Psoas muscle (tissue), 7 donors: ENCODE measurements at regions not wholly inside any gene's neighbourhood (a gene's known extent, or its start where the extent isn't known, plus 50 kb on each side); places are given as distances from the start of the nearest gene placed in this dataset.

Experiments
- ATAC-seq, 4 donors: fragments of 200-7000 bp; cut with Tn5 transposase; one replicate each; pipeline ENCODE4 v1.9.1; 2020; ENCODE audit warnings: moderate library complexity in 3 of 4, mild to moderate bottlenecking in 2 of 4
- DNase-seq, 2 donors: peaks; one replicate each; pipeline ENCODE4 v3.0.0-alpha.2; 2020
- H3K27ac ChIP-seq: fragments of 200-600 bp; one replicate; pipeline ENCODE4 v1.8.0; 2022
- H3K27me3 ChIP-seq, 3 donors: fragments of 200-600 bp in 1 of 3; one replicate each; pipeline versions ENCODE4 v1.6.1 to v1.8.0; 2013 to 2022; ENCODE audit warnings: low read length in 2 of 3, mild to moderate bottlenecking in 2 of 3, moderate library complexity in 1 of 3; ENCODE audit not compliant: insufficient read depth in 3 of 3
- H3K36me3 ChIP-seq, 2 donors: fragments of 200-600 bp in 1 of 2; one replicate each; pipeline versions ENCODE4 v1.6.1 to v1.8.0; 2013 to 2022; ENCODE audit warnings: low read depth in 1 of 2, mild to moderate bottlenecking in 1 of 2, moderate library complexity in 1 of 2; ENCODE audit not compliant: insufficient read depth in 1 of 2
- H3K4me1 ChIP-seq: fragments of 200-600 bp; one replicate; pipeline ENCODE4 v1.8.0; 2022
- H3K4me3 ChIP-seq: fragments of 200-600 bp; one replicate; pipeline ENCODE4 v1.8.0; 2022; ENCODE audit warnings: mild to moderate bottlenecking
- H3K9me3 ChIP-seq: fragments of 200-600 bp; one replicate; pipeline ENCODE4 v1.8.0; 2022
- WGBS, 3 donors: extraction: QIAGEN DNeasy Blood & Tissue Kit; methylation state at CpG; one replicate each; pipeline versions ENCODE4 v1.1.6 to v1.1.7; 2013; 5-methylcytosine and 5-hydroxymethylcytosine counted together
- intact Hi-C, 2 donors: fragments of 100-400 bp; cut with DNase I; formaldehyde crosslinking; loops; one replicate each; pipeline versions ENCODE4 v1.11.0 to v1.14.2; 2022
- TF ChIP-seq, protein P1 (sequence below): fragments of 200-600 bp; IDR thresholded peaks from one replicate; pipeline ENCODE4 v1.8.0; 2022; ENCODE audit warnings: antibody characterized with exemption
- donor health status: healthy with polysubstance abuse.
- donor health status: DM: no; HTN: no; CAD: no; lungs with moderate emphysema.
- donor health status: Bipolar disorder and iron deficiency.
- donor health status: healthy.
- donor health status: DM: yes; HTN: yes; CAD: no.
- donor health status: DM: no; HTN: no; CAD: no.
- donor health status: DM: yes; HTN: yes; CAD: no.

DNA sequence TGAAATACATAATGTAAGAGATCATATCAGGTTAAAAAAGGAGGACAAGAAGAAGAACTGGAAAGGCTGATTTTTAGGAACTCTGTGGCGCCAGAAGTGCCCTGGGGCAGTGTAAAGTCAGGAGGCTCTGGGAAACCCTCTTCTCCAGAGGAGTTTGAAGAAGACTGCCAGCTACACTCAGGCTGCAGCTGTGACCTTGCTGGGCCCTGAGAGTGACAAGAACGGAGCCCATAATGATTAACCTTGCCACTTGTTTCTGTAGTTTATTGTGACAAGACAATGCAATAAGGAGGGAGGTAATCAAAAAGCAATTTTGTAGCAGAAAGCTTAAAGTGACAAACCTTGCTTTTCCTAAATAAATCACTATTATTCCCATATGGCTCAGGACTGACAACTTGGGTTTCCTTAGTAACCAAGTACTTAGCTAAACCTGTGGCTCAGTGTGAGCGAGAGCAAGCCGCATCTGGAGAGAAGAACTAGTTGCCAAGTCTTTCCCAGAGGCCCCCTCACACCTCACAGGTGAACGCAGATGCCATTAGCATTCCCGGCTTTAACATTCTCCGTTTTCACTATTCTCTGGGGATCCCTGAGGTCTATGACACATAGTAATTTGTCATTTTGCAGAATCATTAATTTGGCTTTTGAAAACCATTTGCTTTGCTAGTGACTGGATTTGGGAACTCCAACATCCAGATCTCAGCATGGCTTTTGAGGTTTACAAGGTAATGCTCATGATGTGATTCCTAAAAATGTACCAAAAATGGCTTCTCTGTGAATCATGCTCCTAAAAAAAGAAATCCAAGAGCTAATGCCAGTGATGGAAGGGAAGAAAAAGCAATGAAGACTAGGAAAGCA lies 115.9 kb downstream of the OMA1 start:
- Histone ChIP-seq H3K27ac (no peak overlapping the region), H3K4me1 (peaks cover 3% of the 10 kb centered on the region), H3K36me3 (no peaks in the 10 kb centered on the region), H3K4me3 (no peak overlapping the region), H3K27me3 (peaks cover 0 to 2% (median 0%) of the 10 kb centered on the region in 3 donors), H3K9me3 (no peaks in the 10 kb centered on the region)
- 69 to 72% (median 71%) methylated on average over 7 of the region's 7 CpGs for WGBS, 3 donors
- intact Hi-C loops: no loop called here
- ATAC-seq (no peak), DNase-seq (no peak)
- TF ChIP-seq, protein P1, sequence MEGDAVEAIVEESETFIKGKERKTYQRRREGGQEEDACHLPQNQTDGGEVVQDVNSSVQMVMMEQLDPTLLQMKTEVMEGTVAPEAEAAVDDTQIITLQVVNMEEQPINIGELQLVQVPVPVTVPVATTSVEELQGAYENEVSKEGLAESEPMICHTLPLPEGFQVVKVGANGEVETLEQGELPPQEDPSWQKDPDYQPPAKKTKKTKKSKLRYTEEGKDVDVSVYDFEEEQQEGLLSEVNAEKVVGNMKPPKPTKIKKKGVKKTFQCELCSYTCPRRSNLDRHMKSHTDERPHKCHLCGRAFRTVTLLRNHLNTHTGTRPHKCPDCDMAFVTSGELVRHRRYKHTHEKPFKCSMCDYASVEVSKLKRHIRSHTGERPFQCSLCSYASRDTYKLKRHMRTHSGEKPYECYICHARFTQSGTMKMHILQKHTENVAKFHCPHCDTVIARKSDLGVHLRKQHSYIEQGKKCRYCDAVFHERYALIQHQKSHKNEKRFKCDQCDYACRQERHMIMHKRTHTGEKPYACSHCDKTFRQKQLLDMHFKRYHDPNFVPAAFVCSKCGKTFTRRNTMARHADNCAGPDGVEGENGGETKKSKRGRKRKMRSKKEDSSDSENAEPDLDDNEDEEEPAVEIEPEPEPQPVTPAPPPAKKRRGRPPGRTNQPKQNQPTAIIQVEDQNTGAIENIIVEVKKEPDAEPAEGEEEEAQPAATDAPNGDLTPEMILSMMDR: no peak

DNA sequence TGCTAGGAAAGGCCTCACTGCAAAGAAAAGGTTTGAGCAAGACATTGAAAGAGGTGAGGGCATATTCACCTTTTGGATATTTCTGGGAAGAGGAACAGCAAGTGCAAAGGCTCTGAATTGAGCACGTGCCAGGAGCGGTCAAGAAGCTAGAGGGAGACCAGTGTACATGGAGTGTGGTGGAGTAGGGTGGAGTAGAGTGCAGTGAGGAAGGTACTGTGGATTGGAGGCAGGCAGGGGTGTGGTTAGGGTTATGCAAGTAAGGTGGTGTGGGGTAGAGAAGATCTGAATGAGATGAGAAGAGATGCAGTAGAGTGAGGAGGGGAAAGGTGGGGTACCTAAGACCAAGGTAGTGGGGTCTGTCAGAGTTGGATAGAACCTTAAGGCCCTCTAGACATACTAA lies 119.6 kb downstream of the OMA1 start:
- TF ChIP-seq, protein P1: no peak
- Histone ChIP-seq H3K4me3 (no peak overlapping the region), H3K4me1 (no peaks in the 10 kb centered on the region), H3K27ac (no peak overlapping the region), H3K9me3 (no peaks in the 10 kb centered on the region), H3K27me3 (peaks cover 0 to 3% (median 2%) of the 10 kb centered on the region in 3 donors), H3K36me3 (no peaks in the 10 kb centered on the region)
- DNase-seq (no peak), ATAC-seq (no peak)
- intact Hi-C loops: no loop called here
- WGBS, 3 donors: 91 to 100% (median 98%) methylated on average over 2 of the region's 2 CpGs

DNA sequence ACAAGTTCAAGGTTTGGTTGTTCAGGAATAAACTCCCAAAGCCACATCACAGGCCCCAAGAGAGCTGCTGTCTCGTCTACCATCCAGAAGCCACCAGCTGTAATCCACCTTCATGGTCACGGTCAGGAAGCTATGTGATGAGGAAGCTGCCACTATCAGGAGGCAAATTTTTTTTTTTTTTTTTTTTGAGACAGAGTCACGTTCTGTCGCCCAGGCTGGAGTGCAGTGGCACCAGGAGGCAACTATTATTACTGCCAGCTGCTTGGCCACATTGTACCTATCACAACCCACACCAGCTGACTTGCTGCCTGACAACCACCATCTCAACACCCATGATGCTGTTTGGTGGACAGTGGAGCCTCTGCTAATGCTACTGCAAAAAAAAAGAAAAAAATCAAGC lies 124.1 kb downstream of the OMA1 start:
- intact Hi-C loops: no loop called here
- ATAC-seq (no peak), DNase-seq (no peak)
- Histone ChIP-seq H3K4me3 (no peak overlapping the region), H3K27me3 (peaks cover 0 to 3% (median 2%) of the 10 kb centered on the region in 3 donors), H3K36me3 (no peaks in the 10 kb centered on the region), H3K27ac (no peak overlapping the region), H3K4me1 (no peaks in the 10 kb centered on the region), H3K9me3 (no peaks in the 10 kb centered on the region)
- WGBS, 3 donors: 55 to 78% (median 59%) methylated on average over 4 of the region's 4 CpGs
- TF ChIP-seq, protein P1: no peak

DNA sequence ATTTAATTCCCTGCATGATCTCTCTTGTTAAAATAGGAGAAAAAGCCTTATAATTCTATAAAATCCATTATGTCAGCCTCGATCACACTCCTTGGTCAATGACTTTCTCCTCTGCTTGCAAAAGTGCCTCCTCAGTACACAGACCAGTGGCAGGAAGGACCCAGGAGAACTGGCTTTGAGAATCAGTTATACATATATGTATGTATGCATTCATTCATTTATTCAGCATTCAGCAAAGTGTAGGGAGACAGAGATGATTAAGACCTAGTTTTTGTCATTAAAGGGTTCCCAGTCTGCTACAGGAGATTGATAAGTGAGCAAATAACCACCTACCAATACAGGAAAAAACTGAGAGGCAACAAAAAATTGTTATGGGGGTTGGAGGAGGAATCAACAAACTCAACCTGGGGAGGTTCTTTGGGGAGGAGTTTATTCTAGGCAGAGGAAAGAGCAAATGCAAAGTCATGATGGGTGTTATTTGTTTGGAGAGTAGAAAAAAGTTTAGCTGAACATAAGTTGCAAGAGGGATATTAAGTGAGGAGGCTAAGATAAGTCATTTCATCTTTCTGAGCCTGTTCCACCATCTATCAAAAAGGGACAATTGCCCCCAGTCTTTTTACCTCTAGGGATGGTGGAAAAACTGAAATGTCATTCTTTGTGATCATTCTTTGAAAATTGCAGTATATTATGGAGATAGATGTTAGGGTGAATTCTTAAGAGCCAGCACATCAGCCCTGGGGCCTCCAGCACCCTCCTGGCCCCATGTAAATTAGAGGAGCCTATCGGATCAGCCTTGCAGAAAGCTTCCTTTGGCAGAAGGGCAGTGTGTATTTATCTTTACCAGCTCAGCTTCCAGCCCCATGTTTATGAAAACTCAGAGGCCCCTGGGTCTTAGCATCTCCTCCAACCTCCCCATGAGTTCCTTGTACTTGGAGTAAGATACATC lies 128.0 kb downstream of the OMA1 start:
- intact Hi-C loops: no loop called here
- Histone ChIP-seq H3K9me3 (no peaks in the 10 kb centered on the region), H3K27me3 (no peaks in the 10 kb centered on the region), H3K27ac (no peak overlapping the region), H3K4me3 (no peak overlapping the region), H3K4me1 (no peaks in the 10 kb centered on the region), H3K36me3 (no peaks in the 10 kb centered on the region)
- WGBS, 3 donors: 48 to 88% (median 83%) methylated on average over 2 of the region's 2 CpGs
- ATAC-seq (no peak), DNase-seq (no peak)
- TF ChIP-seq, protein P1: no peak
